NCI-H69 (cell line): ENCODE measurements at regions not wholly inside any gene's neighbourhood (a gene's known extent, or its start where the extent isn't known, plus 50 kb on each side); places are given as distances from the start of the nearest gene placed in this dataset.
"Not testable (repeated sequence)": the region's sequence is repeated elsewhere in the genome, so short reads cannot be mapped to it uniquely, and the experiment has no call there.

ENCODE experiments used
- DNase-seq: peaks from one replicate; lab custom pipeline; 2025; lab: John Stamatoyannopoulos, UW

DNA sequence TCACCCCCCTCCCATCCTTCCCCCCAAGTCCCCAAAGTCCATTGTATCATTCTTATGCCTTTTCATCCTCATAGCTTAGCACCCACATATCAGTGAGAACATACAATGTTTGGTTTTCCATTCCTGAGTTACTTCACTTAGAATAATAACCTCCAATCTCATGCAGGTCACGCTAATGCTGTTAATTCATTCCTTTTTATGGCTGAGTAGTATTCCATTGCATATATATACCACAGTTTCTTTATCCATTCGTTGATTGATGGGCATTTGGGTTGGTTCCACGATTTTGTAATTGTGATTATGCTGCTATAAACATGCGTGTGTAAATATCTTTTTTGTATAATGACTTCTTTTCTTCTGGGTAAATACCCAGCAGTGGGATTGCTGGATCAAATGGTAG is 621.9 kb upstream of the NRP1 start:
- not testable (repeated sequence) for DNase-seq

DNA sequence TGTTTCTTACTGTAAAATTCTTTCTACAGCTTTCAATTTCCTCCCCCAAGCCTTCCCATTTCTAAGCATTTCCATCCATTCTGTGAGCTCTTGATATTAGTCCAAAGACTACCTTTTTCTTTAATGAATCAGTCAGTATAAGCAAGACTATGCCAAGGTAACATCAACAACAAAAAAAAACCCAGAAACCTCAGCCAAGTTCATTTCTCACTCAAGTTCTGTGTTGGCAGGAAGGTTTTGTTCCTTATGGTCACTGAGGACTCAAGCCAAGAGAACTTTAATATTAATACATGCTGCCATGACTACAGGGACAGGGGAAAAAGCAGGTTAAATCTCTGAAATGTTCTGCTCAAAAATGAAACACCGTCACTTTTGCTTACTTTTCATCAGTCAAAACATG is 621.2 kb upstream of the NRP1 start:
- DNase-seq, result no peak

DNA sequence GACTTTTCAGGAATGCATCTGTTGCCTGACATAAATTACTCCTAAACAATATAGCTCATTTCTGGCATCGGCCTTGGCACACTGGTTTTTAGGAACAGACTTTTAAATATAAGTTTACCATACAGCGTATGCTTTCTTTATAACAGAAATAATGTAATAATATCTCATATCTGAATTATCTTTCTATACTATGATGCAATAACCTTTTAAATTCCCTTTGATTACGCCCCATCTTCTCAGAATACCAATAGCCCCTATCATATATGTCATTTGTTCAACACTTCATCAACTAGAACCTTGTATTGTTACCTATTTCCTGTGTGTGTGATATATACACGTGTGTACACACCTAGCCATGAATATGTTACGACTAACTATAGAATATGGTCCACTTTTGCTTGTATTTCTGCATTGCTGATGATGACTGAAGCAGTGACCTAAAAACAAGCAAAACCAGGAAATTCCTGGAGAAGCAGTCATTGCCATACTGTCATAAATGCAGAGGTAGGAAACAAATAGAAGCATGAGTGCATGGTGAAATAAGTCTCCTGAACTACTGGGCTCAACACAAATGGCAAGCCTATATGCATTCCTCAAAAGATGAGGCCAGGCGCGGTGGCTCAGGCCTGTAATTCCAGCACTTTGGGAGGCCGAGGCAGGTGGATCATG is 618.4 kb upstream of the NRP1 start:
- DNase-seq, result no peak

DNA sequence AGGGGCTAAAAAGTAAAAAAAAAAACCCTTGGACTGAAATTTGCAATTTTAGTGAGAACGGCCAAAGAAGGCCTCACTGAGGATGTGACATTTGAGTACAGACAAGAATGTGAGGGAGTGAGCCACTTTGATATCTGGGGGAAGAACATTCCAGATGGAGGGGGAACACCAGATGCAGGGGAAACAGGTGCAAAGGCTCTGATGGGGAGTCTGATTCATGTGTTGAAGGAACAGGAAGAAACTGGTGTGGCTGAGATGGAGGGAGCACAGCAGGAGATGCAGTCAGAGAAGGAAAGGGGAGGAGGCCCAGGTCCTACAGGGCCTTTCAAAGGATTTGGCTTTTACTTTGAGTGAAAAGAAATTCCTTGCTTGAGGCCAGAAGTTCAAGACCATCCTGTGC is 615.7 kb upstream of the NRP1 start:
- DNase-seq, result no peak

DNA sequence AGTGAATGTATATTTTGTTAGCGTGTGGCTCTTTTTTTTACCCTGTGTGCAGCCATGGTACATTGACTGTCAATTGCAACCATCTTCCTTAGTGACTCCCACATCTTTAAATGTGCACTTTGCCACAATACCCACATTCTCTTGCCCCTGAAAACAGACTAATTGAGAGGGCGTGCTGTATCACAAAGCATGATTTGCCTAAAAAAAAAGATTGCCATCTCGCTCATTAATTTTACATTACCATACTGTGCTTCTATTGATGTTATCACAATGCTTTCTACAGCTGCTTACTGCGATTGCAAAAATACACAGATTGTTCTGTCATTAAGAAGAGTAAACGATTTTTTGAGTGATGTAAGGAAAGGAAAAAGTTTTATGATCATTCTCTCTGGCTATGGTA is 613.1 kb upstream of the NRP1 start:
- DNase-seq, result peak; percentile 27

DNA sequence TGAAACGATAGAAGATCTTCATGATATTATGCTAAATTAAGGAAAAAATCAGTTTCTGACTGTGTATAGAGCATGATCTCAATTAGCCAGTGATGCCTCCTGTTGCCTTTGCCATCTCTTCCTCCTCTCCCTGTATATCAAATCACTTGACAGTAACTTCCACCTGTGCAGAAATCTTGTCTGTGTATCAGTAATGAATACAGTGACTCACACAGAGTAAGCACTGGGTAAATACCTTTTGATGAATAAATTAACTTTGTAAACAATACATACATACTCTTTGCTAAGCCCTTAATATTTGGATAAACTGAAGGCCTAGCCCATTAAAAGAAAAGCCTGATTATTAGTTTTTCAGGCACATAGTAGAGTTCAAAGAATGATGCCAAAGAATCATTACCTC is 610.6 kb upstream of the NRP1 start:
- peak; percentile 0 for DNase-seq

DNA sequence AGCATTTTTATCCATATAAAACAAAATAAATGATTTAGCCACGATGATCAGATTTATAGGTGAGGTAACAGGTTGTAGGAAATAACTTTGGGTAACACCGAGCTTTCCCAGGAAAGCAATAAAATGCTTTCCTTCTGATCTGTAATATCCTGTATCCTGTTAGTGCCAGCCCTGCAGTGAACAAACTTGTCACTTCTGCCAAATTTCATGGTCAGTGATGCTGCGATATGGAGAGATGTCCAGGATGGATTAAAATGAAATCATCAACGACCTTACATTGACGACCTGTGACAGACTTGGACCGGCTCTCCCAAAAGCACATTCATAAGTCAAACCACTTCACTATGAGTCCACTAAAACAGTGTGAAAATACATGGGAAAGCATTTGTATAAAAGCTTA is 608.0 kb upstream of the NRP1 start:
- no peak for DNase-seq

DNA sequence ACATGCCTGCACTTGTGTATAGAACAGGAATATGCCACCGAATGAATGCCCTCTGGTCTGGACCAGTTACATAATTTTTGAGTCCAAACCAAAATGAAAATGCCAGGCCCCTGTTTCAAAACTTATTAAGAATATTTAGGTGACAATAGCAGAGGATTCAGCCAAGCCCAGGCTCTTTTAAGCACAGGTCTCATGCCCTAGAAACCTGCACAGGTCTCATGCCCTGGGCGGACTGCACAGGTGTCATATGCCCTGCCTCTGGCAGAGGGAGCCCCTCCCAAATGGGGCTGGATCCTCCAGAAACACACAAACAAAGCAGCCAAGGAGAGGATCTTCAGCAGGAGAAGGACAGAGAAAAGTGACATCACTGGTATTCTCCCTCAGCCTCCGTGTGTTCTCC is 605.4 kb upstream of the NRP1 start:
- DNase-seq, result peak; percentile 1

DNA sequence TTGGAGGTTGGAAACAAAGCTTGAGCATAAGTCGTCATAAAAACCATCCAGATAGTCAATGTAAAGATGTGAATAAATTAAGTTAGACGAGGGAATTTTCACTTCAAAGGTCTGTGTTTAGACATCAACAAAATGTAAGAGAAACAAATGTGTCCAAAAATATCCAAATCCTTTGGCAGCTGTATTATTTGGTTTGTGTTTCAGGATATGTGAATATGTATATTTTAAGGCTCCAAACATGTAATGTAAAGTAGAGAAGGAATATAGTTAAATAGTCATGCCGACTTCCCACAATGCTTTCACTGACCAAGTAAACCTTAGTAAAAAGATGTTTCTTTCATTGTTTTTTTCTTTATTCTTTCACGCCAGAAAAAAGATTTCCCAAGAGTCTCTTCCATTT is 604.9 kb upstream of the NRP1 start:
- DNase-seq, result no peak

DNA sequence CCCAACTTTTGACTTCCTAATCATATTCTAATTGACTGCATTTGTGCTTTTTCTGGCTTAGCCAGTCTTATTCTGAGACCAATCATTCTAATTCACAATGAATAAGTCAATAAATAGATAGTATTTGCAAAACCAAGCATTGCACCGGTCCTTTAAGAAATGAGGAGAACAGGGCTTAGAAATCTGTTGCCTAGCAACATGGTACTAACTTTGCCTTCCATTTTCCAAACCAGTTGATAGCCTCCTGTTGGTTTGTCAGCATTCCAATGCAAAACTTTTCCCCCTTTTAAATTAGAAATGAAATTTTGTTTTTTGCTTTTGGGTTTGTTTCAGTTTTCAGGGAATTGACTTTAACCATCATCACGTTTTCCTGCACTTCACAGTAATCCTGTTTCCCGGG is 603.5 kb upstream of the NRP1 start:
- no peak for DNase-seq

DNA sequence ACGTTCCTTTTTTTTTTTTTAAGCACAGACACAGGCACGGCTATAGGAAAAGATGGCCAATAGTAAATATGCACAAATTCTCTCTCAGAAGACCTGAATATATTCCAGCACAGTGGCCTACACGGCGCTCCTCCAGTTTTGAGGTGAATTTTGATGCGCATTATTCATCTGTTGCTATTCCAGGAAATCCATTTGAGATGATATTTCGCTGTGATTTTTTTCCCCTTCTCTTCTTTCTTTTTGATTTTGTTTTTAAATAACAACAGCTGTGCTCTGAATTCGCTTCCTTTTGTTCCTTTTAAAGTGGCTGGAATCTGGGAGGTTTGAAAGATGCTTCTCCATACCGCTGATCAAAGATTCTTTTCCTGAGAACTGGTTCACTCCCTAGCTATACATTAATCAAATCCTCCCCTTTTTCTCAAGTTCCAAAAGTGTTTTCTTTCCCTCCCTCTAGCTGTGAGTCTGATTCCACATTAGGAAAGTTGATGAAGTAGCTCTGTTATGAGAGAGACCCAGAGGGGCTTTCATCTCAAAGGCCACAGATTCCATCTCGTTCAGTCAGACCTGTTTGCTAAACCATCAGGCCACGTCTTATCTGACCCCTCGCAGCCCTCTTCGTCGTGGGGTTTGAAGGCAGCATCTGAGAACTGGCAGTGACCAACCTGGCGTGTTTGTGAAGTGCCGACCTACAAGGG is 602.7 kb upstream of the NRP1 start:
- DNase-seq, result no peak

DNA sequence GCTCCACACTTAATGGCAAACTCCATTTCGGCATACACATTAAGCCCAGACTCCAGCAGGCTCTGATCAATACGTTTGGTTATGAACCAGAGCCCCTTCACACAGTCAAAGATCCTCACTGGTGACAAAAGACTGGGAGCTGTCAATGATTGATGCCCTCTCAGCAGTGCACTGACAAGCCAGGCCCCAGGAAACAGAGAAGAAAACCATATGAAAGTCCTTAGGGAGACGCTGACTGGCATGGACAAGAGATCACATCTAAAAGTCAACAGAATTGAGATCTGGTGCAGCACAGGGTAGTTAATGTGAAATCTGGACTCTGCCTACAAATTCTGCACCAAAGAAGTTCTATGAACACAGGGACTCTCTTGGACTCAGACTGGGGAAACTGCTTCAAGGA is 600.9 kb upstream of the NRP1 start:
- peak; percentile 10 for DNase-seq

DNA sequence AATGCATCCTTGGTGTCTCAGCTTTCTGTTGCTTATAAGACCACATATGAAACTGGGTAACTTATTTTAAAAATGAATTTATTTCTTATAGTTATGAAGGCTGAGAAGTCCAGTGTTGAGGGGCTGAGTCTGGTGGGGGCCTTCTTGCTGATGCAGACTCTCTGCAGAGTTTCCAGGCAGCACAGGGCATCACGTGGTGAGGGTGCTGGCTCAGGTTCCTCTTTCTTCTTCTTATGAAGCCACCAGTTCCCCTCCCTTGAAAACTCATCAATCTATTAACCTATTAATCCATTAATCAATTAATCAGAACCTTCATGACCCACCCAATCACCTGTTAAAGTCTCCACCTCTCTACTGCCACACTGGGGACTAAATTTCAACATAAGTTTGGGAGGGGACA is 595.6 kb upstream of the NRP1 start:
- DNase-seq, result no peak

DNA sequence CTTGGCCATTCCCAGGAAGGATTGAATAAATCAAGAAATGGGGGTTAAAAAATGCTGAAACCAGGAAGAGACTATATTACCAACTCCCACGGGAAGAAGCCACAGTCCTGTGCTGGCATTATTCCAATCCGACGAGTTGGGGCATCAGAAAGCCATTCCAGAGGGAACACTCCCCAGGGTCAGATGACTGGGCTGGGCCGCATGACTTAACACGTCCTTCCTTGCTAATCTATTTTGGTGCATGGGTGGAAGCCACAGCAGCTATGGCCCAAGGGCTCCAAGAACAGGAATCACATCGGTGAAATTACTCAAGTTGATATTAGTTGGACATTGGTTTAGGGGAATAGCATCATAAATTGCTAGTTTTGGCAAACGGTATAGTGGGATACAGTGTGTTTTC is 592.9 kb upstream of the NRP1 start:
- DNase-seq, result no peak

DNA sequence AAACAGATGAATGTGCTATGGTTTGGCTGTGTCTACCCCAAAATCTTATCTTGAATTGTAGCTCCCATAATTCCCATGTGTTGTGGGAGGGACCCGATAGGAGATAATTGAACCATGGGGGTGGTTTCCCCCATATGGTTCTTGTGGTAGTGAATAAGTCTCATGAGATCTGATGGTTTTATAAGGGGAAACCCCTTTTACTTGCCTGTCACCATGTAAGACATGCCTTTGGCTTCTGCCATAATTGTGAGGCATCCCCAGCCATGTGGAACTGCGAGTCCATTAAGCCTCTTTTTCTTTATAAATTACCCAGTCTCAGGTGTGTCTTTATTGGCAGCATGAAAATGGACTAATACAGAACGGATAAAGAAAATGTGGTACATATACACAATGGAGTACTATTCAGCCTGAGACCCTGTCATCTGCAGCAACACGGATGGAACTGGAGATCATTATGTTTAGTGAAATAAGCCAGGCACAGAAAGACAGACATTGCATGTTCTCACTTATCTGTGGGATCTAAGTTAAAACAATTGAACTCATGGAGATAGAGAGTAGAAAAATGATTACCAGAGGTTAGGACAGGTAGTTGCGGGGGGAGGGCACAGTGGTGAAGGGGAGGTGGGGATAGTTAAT is 587.6 kb upstream of the NRP1 start:
- no peak for DNase-seq

DNA sequence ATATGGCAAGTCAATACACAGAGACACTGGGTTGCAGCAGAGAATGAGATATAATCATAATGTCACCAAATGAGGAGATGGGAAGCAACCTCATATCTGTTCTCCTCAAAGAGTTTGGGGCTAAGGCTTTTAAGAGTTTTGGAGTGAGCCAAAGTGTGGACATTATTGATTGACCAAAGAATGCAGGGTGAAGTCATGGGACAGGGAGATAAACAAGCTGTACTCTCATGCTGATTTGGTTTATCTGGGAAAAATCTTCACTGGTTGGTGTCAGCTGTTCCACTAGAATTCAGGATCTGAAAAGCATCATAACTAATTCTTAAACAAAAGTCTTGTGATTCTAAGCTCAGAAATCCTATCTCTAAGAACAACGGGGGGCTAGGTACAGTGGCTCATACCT is 585.9 kb upstream of the NRP1 start:
- no peak for DNase-seq

DNA sequence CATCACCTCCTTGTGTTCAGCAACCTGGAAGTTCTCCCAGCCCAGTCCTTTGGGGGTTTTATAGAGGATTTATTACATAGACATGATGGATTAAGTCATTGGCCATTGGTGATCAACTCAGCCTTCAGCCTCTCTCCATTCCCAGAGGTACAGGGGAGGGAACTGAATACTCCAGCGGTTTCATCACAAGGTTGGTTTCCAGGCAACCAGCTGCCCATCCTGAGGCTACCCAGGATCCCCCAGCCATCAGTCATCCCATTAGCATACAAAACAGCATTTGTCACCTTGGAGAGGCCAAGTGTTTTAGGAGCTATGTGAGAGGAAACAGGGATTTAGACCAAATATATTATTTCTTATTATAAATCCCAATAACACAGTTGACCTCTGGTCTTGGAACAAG is 584.8 kb upstream of the NRP1 start:
- no peak for DNase-seq

DNA sequence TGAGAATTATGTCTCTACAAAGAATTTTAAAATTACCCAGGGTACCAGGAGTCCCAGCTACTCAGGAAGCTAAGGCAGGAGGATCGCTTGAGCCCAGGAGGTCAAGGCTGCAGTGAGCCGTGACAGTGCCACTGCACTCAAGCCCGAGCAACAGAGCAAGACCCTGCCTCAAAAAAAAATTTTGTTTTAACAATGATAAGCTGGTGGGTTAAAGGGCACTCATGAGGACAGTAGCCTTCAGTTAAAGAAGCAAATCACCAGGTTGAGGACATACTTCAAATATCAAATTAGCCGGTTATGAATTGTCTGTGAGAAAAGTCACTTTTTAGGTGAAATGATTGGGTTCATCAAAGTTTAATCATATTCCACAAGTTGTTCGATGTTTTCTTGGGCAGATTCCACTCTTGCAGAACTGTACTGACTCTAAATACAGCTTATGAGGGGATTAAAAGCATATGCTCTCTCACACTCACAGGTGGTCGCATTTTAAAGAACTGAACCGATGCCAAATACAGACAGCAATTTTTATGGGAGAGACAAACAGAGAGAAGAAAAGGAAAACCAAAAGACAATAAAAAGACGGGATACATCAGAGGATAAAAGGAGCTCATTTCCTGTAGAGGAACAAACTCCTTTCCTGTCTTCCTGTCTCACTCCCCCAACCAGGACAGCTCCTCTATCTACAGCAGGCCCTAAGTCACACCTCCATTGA is 582.8 kb upstream of the NRP1 start:
- no peak for DNase-seq

DNA sequence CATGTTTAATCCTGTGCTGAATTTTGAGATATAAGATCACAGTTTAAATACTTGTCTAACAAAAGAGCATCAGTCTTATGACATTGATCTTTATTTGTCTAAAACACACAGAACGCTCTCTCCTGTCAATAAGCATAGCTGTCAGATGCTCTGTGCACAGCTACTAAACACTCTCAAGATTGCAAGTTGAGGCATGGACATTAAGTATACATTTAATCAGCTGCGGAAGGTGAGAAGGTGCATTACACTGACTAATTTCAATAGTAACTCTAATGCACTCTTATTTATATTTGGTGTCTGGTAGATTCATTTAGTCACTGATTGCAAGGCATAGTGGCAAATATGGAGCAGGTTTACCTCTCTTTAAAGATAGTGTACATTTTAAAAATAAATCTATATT is 580.3 kb upstream of the NRP1 start:
- DNase-seq, result no peak

DNA sequence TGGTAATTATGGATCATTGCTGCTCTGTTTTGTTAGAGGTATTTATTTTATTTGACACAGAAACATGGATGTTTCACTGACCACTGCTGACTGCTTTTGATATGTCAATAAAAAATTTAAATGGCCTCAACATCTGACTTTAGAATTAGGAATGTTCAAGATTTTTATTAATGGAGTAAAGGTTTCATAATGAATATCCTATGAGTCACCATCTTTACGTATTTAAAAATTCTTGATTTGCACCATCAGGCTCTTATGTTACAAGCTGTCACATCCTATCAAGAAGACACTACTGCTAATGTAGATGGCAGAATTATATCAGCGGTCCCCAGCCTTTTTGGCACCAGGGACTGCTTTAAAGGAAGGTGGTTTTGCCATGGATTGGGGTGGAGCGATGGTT is 578.7 kb upstream of the NRP1 start:
- no peak for DNase-seq

DNA sequence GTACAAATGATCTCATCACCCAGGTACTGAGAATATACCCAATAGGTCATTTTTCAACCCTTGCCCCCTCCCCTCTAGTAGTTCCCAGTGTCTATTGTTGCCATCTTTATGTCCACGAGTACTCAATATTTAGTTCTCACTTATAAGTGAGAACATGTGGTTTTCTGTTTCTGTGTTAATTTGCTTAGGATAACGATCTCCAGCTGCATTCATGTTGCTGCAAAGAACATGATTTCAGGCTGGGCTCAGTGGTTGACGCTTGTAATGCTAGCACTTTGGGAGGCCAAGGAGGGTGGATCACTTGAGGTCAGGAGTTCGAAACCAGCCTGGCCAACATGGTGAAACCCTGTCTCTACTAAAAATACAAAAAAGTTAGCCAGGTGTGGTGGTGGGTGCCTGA is 575.0 kb upstream of the NRP1 start:
- not testable (repeated sequence) for DNase-seq

DNA sequence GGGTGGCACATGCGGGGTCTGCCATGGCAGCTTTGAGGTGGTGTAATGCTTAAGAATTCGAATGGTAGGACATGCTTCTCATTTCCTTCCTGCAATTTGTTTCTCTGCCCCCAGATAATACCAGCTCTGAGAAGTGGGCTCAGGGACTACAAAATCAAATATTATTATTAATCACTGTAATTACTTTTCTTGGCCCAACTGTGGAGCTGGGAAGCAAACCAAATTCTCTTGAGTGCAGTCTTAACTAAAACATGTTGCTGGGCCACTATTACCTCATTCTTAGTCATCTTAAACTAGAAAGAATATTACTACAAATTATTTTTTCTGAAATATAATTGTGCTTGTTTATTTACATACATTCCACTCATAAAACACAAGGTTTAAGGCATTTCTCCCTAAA is 566.7 kb upstream of the NRP1 start:
- no peak for DNase-seq

DNA sequence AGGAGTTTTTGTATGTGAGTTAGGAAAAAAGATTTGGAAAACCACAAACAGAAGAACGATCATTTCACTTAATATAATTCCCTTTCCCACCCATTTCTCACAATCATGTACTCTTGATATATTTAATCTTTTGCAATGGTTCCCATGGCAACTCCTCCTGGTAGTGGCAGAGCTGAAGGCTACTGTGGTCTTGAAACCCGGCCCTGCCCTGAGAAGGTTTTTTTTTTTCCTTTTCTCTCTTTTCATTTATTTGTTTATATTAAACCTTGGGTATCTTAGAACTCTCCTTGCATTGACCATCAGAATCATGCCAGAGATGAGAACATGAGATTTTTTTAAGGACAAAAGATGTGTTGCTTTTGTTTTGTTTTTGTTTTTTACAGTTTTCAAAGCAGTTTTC is 566.1 kb upstream of the NRP1 start:
- no peak for DNase-seq
